ENCODE measurements at regions not wholly inside any gene's neighbourhood (a gene's known extent, or its start where the extent isn't known, plus 50 kb on each side); places are given as distances from the start of the nearest gene placed in this dataset.
A peak's percentile ranks its signal among the peaks of the same experiment; 100 is the strongest.
"Not testable (repeated sequence)": the region's sequence is repeated elsewhere in the genome, so short reads cannot be mapped to it uniquely, and the experiment has no call there.

GRCh38 chr4:184907810-184908209 is 82.0 kb upstream of the ACSL1 start:
- intact Hi-C loops (cut with DNase I; ENCODE audit: low total_unique reads) = loop anchor here (5.0 kb wide), 2 partner anchors 81 to 161 kb away; partner anchors contain the start of gene ACSL1
- no peak for ATAC-seq
- Histone ChIP-seq H3K4me3 (no peak overlapping the region), H3K36me3 (no peaks in the 10 kb centered on the region), H3K27ac (no peak overlapping the region), H3K4me1 (no peaks in the 10 kb centered on the region), H3K9me3 (peaks cover 0 to 7% (median 0%) of the 10 kb centered on the region in 3 donors), H3K27me3 (no peaks in the 10 kb centered on the region)
- in situ Hi-C loops (cut with MboI; ENCODE audit: low sequenced_read_pairs in 4 of 4) = no loop called here
- DNase-seq = no peak
- no peak for TF ChIP-seq POLR2A (IDR thresholded peaks at IDR 0.05)
- TF ChIP-seq, protein P1, sequence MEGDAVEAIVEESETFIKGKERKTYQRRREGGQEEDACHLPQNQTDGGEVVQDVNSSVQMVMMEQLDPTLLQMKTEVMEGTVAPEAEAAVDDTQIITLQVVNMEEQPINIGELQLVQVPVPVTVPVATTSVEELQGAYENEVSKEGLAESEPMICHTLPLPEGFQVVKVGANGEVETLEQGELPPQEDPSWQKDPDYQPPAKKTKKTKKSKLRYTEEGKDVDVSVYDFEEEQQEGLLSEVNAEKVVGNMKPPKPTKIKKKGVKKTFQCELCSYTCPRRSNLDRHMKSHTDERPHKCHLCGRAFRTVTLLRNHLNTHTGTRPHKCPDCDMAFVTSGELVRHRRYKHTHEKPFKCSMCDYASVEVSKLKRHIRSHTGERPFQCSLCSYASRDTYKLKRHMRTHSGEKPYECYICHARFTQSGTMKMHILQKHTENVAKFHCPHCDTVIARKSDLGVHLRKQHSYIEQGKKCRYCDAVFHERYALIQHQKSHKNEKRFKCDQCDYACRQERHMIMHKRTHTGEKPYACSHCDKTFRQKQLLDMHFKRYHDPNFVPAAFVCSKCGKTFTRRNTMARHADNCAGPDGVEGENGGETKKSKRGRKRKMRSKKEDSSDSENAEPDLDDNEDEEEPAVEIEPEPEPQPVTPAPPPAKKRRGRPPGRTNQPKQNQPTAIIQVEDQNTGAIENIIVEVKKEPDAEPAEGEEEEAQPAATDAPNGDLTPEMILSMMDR (IDR thresholded peaks at IDR 0.05 in 4 of 5, conservative IDR thresholded peaks at IDR 0.05 in 1 of 5) = no peak

GRCh38 chr4:184911310-184911709 is 85.5 kb upstream of the ACSL1 start:
- peaks cover 0 to 7% (median 0%) of the 10 kb centered on the region in 3 donors for H3K9me3 ChIP-seq
- no peaks in the 10 kb centered on the region for H3K4me1 ChIP-seq
- H3K36me3 ChIP-seq = no peaks in the 10 kb centered on the region
- intact Hi-C loops (cut with DNase I; ENCODE audit: low total_unique reads) (no loop called here), in situ Hi-C loops (cut with MboI; ENCODE audit: low sequenced_read_pairs in 4 of 4) (no loop called here)
- no peak overlapping the region for H3K27ac ChIP-seq
- TF ChIP-seq POLR2A (IDR thresholded peaks at IDR 0.05) = no peak
- TF ChIP-seq, protein P1 (IDR thresholded peaks at IDR 0.05 in 4 of 5, conservative IDR thresholded peaks at IDR 0.05 in 1 of 5) = no peak
- peak; percentile 44 to 69 for DNase-seq
- H3K4me3 ChIP-seq = no peak overlapping the region
- ATAC-seq = peak in 1 of 2 donors; percentile 75
- no peaks in the 10 kb centered on the region for H3K27me3 ChIP-seq

- TF ChIP-seq, protein P1 (IDR thresholded peaks at IDR 0.05 in 4 of 5, conservative IDR thresholded peaks at IDR 0.05 in 1 of 5) = no peak
- no peak for TF ChIP-seq POLR2A (IDR thresholded peaks at IDR 0.05)
- no peaks in the 10 kb centered on the region for H3K4me1 ChIP-seq
- no peak overlapping the region for H3K4me3 ChIP-seq
- in situ Hi-C loops (cut with MboI; ENCODE audit: low sequenced_read_pairs in 4 of 4) (no loop called here), intact Hi-C loops (cut with DNase I; ENCODE audit: low total_unique reads) (no loop called here)
- no peak overlapping the region for H3K27ac ChIP-seq
- no peak for DNase-seq
- H3K36me3 ChIP-seq = no peaks in the 10 kb centered on the region
- H3K27me3 ChIP-seq = no peaks in the 10 kb centered on the region
- ATAC-seq = no peak
- H3K9me3 ChIP-seq = peaks cover 0 to 7% (median 0%) of the 10 kb centered on the region in 3 donors
Observed at GRCh38 chr4:184913356-184914143, 87.8 kb upstream of the ACSL1 start.

DNA sequence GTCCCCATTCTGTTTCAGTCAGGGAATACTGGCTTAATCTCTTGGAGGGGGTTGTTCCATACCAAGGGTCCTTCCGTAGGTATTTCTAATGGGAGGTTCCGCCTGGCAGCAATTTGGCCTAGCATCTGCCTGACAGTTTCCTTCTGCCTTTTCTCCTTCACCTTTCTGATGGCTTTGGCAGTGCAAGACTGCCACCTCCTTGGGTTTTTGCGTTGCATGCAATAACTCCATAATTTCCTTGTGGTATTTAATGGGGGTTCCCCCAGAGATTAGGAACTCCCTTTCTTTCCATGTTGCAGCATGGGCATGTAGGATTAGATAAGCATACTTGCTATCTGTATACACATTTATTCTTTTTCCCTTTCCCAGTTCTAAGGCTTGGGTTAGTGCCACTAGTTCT is 93.0 kb upstream of the ACSL1 start:
- ATAC-seq; H3K27me3 ChIP-seq; H3K27ac ChIP-seq; H3K36me3 ChIP-seq; DNase-seq; intact Hi-C loops (cut with DNase I; ENCODE audit: low total_unique reads); H3K9me3 ChIP-seq; H3K4me3 ChIP-seq; H3K4me1 ChIP-seq; in situ Hi-C loops (cut with MboI; ENCODE audit: low sequenced_read_pairs in 4 of 4): not testable (repeated sequence)

DNA sequence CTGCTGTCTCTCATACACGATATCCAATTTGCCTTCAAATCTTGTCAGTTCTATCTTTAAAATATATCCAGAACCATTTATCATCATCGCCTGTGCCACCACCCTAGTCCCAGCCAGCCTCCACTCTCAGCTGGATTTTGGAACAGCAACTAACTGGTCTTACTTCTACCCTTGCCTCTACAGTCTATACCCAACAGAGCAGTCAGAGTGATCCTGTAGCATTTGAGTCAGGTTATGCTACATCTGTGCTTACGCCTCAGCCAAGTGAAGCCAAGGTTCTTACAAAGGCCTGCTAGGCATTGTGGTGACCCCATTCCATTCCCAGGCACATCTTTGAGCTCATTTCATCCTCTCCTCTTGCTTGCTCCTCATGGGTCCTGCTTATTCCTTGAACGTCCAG is 95.7 kb upstream of the ACSL1 start:
- DNase-seq (no peak), ATAC-seq (no peak)
- in situ Hi-C loops (cut with MboI; ENCODE audit: low sequenced_read_pairs in 4 of 4) (no loop called here), intact Hi-C loops (cut with DNase I; ENCODE audit: low total_unique reads) (no loop called here)
- Histone ChIP-seq H3K36me3 (no peaks in the 10 kb centered on the region), H3K4me3 (no peak overlapping the region), H3K4me1 (no peaks in the 10 kb centered on the region), H3K27ac (no peak overlapping the region), H3K27me3 (no peaks in the 10 kb centered on the region), H3K9me3 (no peaks in the 10 kb centered on the region)
- no peak for TF ChIP-seq POLR2A (IDR thresholded peaks at IDR 0.05)
- TF ChIP-seq, protein P1 (IDR thresholded peaks at IDR 0.05 in 4 of 5, conservative IDR thresholded peaks at IDR 0.05 in 1 of 5) = no peak

Data from gastrocnemius medialis (tissue), 4 donors.